H1 (cell line): ENCODE measurements at regions not wholly inside any gene's neighbourhood (a gene's known extent, or its start where the extent isn't known, plus 50 kb on each side); places are given as distances from the start of the nearest gene placed in this dataset.

Experiments used
- CEBPB ChIP-seq: IDR thresholded peaks from 2 replicates; pipeline ENCODE4 v1.6.1; 2012; ENCODE audit warnings: low read depth, low read length
- EZH2 ChIP-seq: fragments of 200-600 bp; sonication (generic); IDR thresholded peaks from 2 replicates; pipeline ENCODE4 v1.7.1; 2012; ENCODE audit warnings: low read depth, mild to moderate bottlenecking, moderate library complexity, low read length, inconsistent platforms; ENCODE audit not compliant: severe bottlenecking

DNA sequence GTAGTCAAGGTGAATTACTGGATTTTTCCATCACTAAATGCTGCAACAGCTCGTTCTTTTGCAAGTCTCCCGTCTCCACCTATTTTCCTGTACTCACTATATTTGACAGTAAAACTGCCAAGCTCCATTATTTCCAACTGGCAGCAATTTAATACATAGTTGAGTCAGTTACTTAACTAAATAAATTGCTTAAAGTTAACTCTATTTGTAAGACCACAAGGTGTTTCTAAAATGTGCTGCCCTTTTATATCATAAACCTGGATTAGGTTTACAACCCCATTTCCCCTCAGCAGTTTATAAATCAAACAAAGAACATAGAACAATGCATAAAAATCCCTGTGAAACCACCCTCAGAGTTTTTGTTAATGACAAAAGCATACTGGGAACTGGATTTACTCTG lies 211.4 kb upstream of the DPH6 start (continued):
- no peak for TF ChIP-seq EZH2
- TF ChIP-seq CEBPB, result no peak
- TF ChIP-seq, all 59 proteins: peak for 0
